GM18909 (cell line): ENCODE measurements at regions not wholly inside any gene's neighbourhood (a gene's known extent, or its start where the extent isn't known, plus 50 kb on each side); places are given as distances from the start of the nearest gene placed in this dataset.
A peak's percentile ranks its signal among the peaks of the same experiment; 100 is the strongest.

Experiments
- ATAC-seq: cut with Tn5 transposase; IDR thresholded peaks from one replicate; pipeline ENCODE4 v1.9.1; 2021; ENCODE audit warnings: mild to moderate bottlenecking; ENCODE audit not compliant: unreplicated experiment, poor library complexity

DNA sequence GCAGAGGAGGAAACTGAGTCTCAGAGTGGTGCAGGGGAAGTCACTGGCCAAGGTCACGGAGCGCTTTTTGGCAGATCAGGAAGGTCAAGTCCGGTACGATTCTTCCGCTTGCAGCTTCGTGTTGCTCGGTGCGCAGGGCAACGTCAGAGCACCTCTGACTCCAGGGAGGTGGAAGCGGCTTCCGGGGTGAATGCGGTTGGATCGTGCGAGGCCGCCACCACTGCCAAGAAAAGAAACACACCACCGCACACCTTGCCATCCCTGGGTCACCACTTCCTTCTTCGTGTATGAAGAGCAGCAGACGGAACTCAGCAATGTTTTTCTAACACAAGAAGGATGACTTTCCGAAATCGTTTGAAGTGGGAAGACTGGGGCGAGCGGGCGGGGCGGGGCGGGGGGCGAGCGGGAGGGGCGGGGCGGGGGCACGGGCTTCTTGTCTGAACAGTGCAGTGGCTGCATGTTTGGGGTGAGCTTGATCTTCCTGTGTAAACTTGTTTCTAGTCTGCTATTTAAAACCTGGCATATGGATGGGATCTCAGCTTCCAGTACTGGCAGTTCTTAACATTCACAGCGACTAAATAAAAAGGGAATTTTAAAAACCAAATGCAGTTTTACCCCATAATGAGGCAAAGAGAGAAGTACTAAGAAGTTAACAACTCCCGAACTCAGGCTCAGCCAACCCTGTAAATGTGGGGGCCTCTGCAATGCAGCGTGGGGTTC, 300.0 kb downstream of the RRAGC start:
- ATAC-seq, result peak; percentile 72

- peak; percentile 37 for ATAC-seq
These were observed 300.8 kb downstream of the RRAGC start for GRCh38 chr1:38558500-38559445.

GRCh38 chr1:38558055-38558454, 301.5 kb downstream of the RRAGC start:
- ATAC-seq, result no peak

DNA sequence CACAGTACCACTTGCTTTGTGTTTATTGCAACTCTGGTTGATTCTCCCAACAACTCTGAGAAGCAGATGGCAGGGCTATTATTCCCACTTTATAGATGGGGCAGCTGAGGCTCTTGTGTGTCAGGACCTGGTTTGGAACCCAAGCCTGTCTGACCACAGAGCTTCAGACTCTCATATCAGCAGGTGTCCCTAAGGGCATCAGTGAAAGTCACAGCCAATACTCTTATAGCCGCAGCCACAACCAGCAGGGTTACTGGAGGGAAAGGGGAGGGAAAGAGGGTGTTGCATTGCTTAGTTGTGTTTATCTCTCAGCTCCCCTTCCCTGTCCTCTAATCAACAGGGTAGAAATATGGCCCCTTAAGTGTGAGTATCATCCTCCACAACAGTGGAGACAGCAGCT, 304.0 kb downstream of the RRAGC start:
- ATAC-seq, result no peak

DNA sequence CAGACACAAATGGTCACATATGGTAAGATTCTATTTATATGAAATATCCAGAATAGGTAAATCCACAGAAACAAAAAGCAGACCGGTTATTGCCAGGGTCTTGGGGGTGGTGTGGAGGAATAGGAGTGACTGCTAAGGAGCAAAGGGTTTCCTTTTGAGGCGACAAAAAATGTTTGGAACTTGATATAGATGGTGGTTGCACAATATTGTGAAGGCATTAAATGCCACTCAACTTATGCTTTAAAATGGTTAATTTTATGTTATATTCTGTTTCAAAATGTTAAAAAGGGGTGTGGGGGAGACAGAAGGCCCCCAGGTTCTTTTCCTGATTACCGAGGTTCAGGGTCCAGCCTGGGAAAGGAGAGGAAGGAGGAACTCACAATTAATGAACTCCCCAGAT, 304.4 kb downstream of the RRAGC start:
- ATAC-seq, result no peak

- ATAC-seq, result no peak
These were observed 308.0 kb downstream of the RRAGC start for GRCh38 chr1:38551318-38552307.

DNA sequence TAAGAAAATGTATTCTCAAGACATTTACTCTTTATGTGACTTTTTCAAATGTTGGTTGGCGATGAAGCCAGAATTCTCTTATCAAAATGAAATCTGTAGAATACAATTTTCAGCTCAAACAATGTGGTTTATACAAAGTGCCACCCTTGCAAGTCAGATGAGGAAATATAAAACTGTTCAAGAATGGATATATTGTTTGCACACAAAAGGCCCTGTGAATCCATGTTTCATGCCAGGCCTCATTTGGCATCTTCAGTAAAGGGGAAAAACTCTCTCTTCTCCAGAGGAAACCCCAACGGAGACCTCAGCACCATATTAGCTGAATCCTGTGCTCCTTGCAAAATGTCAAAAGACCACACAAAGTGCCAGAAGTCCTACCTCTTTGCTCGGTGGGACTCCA, 310.4 kb downstream of the RRAGC start:
- ATAC-seq, result no peak

GRCh38 chr1:38547321-38547720, 312.3 kb downstream of the RRAGC start:
- ATAC-seq, result no peak

- no peak for ATAC-seq
These were observed 312.9 kb downstream of the RRAGC start for GRCh38 chr1:38546636-38547035.

GRCh38 chr1:38541223-38541622, 318.3 kb downstream of the RRAGC start:
- no peak for ATAC-seq

- no peak for ATAC-seq
These were observed 319.6 kb downstream of the RRAGC start for GRCh38 chr1:38539931-38540330.

DNA sequence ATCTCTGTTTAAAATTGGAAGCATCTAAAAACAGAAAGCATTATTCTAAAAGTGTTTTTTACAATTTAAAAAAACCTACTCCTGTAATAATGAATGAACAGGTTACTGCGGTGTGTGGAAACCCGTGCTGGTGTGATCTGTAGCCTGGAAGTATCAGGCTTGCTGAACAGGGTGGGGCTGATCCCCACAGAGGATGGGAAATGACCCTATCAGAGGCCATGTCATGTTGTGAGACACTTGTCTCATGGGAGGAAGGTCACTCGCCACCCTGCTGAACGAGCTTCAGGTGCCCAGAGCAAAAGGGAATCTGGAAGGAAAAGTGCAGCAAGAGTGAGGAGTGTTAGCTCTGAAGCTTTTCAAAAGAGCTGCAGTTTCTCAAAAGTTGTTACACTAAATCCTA, 320.7 kb downstream of the RRAGC start:
- ATAC-seq, result no peak

DNA sequence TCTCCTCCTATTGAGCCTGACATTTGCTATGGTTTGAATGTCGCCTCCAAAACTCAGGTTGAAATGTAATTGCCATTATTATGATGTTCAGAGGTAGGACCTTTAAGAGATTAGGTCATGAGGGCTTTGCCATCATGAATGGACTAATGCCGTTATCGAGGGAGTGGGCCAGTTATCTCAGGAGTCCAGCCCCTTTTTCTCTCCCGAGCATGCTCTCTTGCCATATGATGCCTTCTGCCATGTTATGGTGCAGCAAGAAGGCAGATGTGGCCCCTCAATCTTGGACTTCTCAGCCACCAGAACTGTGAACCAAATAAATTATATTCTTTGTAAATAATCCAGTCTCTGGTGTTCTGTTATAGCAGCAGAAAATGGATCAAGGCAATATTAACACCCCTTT, 323.5 kb downstream of the RRAGC start:
- no peak for ATAC-seq

GRCh38 chr1:38534473-38534823, 325.1 kb downstream of the RRAGC start:
- ATAC-seq, result no peak

- no peak for ATAC-seq
These were observed 325.6 kb downstream of the RRAGC start for GRCh38 chr1:38533772-38534472.

DNA sequence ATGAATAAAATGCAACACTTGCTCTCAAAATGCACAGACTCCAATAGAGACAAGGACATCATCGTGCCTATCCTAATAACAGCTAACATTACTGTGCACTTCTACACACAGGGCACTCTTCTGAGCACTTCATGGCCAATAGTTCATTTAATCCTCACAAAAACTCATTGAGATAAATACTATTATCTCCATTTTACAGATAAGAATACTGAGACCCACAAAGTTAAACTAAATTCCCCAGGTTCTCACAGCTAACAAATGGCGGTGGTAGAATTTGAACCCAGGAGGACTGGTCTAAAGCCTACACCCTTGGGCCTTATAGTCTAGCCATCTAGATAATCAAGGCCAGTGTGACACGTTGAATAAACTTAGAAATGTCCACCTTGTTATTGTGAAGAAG, 328.6 kb downstream of the RRAGC start:
- no peak for ATAC-seq

DNA sequence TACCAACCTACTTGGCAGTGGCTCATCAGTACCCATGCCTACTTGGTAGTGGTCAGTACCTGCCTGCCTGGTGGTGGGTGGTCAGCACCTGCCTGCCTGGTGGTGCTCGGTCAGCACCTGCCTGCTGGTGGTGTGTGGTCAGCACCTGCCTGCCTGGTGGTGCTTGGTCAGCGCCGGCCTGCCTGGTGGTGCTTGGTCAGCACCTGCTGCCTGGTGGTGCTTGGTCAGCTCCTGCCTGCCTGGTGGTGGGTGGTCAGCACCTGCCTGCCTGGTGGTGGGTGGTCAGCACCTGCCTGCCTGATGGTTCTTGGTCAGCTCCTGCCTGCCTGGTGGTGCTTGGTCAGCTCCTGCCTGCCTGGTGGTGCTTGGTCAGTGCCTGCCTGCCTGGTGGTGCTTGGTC, 329.6 kb downstream of the RRAGC start:
- ATAC-seq, result no peak

DNA sequence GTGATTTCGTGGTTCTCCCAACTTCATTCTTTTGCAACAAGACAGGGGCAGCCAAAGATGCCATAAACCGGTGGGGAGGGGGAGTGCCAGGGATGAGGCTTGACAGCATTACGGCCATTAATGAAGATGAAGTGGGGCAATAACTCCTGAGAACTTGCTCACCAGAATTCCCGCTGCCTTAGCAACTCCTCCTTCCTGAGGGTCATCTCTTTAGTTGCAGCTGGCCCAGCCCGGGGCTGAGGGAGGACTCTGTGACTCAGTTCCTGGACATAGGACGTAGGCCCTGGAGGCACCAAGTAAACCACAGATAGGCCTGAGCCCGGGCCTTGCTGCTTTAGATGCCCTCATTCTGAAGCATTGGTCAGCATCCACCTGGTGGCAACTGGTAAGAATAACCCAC, 330.2 kb downstream of the RRAGC start:
- no peak for ATAC-seq

GRCh38 chr1:38528623-38529022, 330.9 kb downstream of the RRAGC start:
- no peak for ATAC-seq
